Glutamatergic neuron (in vitro differentiated cells): ENCODE measurements at regions not wholly inside any gene's neighbourhood (a gene's known extent, or its start where the extent isn't known, plus 50 kb on each side); places are given as distances from the start of the nearest gene placed in this dataset.

Source experiments
- DNase-seq: peaks from one replicate; pipeline ENCODE4 v3.0.0; 2022
- H3K27ac Mint-ChIP-seq: one replicate; pipeline ENCODE4 v1.8.0; 2020; ENCODE audit warnings: mild to moderate bottlenecking, mixed read lengths, inconsistent platforms; ENCODE audit not compliant: unreplicated experiment
- H3K27me3 Mint-ChIP-seq: one replicate; pipeline ENCODE4 v1.8.0; 2020; ENCODE audit warnings: mild to moderate bottlenecking, moderate library complexity, mixed read lengths, inconsistent platforms; ENCODE audit not compliant: unreplicated experiment
- H3K36me3 Mint-ChIP-seq: one replicate; pipeline ENCODE4 v1.8.0; 2020; ENCODE audit warnings: mild to moderate bottlenecking, mixed read lengths, inconsistent platforms; ENCODE audit not compliant: unreplicated experiment
- H3K4me1 Mint-ChIP-seq: one replicate; pipeline ENCODE4 v1.8.0; 2020; ENCODE audit warnings: mild to moderate bottlenecking, low read depth, mixed read lengths, inconsistent platforms; ENCODE audit not compliant: unreplicated experiment
- H3K4me3 Mint-ChIP-seq: one replicate; pipeline ENCODE4 v1.8.0; 2020; ENCODE audit warnings: mild to moderate bottlenecking, mixed read lengths, inconsistent platforms; ENCODE audit not compliant: unreplicated experiment
- H3K9me3 Mint-ChIP-seq: one replicate; pipeline ENCODE4 v1.8.0; 2020; ENCODE audit warnings: mild to moderate bottlenecking, moderate library complexity, mixed read lengths, inconsistent platforms; ENCODE audit not compliant: unreplicated experiment
- CTCF ChIP-seq: fragments of 200-600 bp; sonication (generic); IDR thresholded peaks from one replicate; pipeline ENCODE4 v1.5.0; 2021; ENCODE audit not compliant: partially characterized antibody, unreplicated experiment

GRCh38 chr4:79235095-79235494, 90.8 kb downstream of the NAA11 start:
- Mint-ChIP-seq H3K27ac (peak overlapping the region; percentile 57), H3K36me3 (no peaks in the 10 kb centered on the region), H3K27me3 (no peaks in the 10 kb centered on the region), H3K4me1 (peaks cover 24% of the 10 kb centered on the region), H3K9me3 (no peaks in the 10 kb centered on the region), H3K4me3 (no peak overlapping the region)
- DNase-seq = no peak
- no peak for TF ChIP-seq CTCF

DNA sequence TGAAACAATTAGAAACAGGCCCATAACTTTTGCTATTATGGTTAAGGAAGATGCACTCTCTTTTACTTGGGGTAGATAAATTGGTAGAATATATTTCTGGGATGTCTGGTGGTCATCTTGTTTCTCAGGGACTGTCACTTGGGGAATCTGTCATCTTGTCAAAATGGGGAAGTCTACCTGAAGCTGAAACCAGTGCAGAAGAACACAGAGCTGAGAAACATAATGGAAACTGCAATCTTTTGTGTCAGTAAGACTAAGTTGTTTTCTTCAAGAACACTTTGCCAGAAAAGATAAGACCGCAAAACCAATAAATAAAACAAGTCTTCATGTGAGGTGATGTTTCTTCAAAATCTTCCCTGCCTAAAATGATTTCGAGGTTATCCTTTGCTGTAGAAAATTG, 92.0 kb downstream of the NAA11 start:
- Mint-ChIP-seq H3K4me1 (peaks cover 24% of the 10 kb centered on the region), H3K9me3 (no peaks in the 10 kb centered on the region), H3K27ac (no peak overlapping the region), H3K36me3 (no peaks in the 10 kb centered on the region), H3K27me3 (no peaks in the 10 kb centered on the region), H3K4me3 (no peak overlapping the region)
- TF ChIP-seq CTCF = no peak
- no peak for DNase-seq

- no peak overlapping the region for H3K4me3 Mint-ChIP-seq
- no peaks in the 10 kb centered on the region for H3K9me3 Mint-ChIP-seq
- H3K4me1 Mint-ChIP-seq = peaks cover 24% of the 10 kb centered on the region
- no peaks in the 10 kb centered on the region for H3K27me3 Mint-ChIP-seq
- DNase-seq = no peak
- no peak for TF ChIP-seq CTCF
- H3K27ac Mint-ChIP-seq = no peak overlapping the region
- H3K36me3 Mint-ChIP-seq = no peaks in the 10 kb centered on the region
Observed at GRCh38 chr4:79232540-79232939, 93.3 kb downstream of the NAA11 start.

DNA sequence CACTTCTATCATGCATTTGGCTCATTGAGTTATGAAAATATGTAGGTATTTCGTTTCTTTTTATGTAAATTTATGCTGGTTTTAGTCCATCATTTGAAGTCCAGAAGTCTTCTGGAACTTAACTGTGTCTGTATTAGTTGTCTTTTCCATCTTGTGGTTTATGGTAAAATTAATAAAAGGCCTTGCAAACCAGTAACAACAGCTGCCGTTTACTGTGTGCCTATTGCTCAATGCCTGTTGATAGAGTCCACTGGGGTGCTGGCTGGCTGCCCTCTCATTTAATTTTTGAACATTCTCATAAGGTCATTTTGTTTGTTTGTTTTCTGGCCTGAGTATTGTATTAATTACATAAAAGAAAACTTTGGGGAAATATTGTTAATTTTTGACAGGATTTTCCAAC, 98.0 kb downstream of the NAA11 start:
- no peak for TF ChIP-seq CTCF
- Mint-ChIP-seq H3K4me3 (no peak overlapping the region), H3K9me3 (peaks cover 2% of the 10 kb centered on the region), H3K27ac (no peak overlapping the region), H3K36me3 (no peaks in the 10 kb centered on the region), H3K27me3 (no peaks in the 10 kb centered on the region), H3K4me1 (peaks cover 2% of the 10 kb centered on the region)
- no peak for DNase-seq

DNA sequence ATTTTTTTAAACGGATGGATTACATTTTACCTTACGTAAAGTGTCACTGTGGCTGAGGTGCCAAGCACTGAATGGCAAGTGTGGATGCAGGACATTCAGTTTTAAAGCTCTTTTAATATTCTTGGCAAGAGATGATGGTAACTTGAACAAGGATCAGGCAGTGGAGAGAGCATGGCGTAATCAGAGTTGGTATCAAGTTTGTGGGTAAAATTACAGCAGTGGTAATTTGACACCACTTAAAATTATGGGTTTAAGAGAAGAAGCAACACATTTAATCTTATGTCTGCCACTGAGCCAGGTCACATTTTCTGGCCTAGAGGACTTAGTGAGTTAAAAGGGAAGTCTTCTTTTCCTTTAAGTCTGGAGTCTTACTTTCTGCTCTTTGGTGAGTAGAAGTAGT, 100.5 kb downstream of the NAA11 start:
- Mint-ChIP-seq H3K4me1 (no peaks in the 10 kb centered on the region), H3K9me3 (peaks cover 2% of the 10 kb centered on the region), H3K27ac (no peak overlapping the region), H3K4me3 (no peak overlapping the region), H3K27me3 (no peaks in the 10 kb centered on the region), H3K36me3 (no peaks in the 10 kb centered on the region)
- DNase-seq = no peak
- TF ChIP-seq CTCF = no peak
